Activated naive CD4-positive, alpha-beta T cell treated with anti-CD3 and anti-CD28 coated beads, Interleukin-2, amount 10 ng/mL, durations not matched to agents 7 days and 5 days (primary cell): ENCODE measurements at regions not wholly inside any gene's neighbourhood (a gene's known extent, or its start where the extent isn't known, plus 50 kb on each side); places are given as distances from the start of the nearest gene placed in this dataset.

Experiments
- CTCF ChIA-PET: fragments of 350-600 bp; sonication (Branson Sonifier 250); formaldehyde crosslinking; loops from one replicate; lab custom pipeline; 2021; ENCODE audit warnings: antibody characterized with exemption; lab: Charles Lee
- DNase-seq: peaks from one replicate; pipeline ENCODE4 v3.0.0-alpha.2; 2020
- H3K27ac Mint-ChIP-seq: one replicate; pipeline ENCODE4 v1.8.0; 2021; ENCODE audit warnings: mild to moderate bottlenecking, moderate library complexity, mixed read lengths
- H3K27me3 Mint-ChIP-seq: one replicate; pipeline ENCODE4 v1.8.0; 2021; ENCODE audit warnings: mild to moderate bottlenecking, mixed read lengths
- H3K36me3 Mint-ChIP-seq: one replicate; pipeline ENCODE4 v1.8.0; 2021; ENCODE audit warnings: mixed read lengths
- H3K4me1 Mint-ChIP-seq: one replicate; pipeline ENCODE4 v1.8.0; 2021; ENCODE audit warnings: mixed read lengths
- H3K4me3 Mint-ChIP-seq: one replicate; pipeline ENCODE4 v1.8.0; 2021; ENCODE audit warnings: mild to moderate bottlenecking, moderate library complexity, mixed read lengths
- H3K9me3 Mint-ChIP-seq: one replicate; pipeline ENCODE4 v1.8.0; 2021; ENCODE audit warnings: mixed read lengths

DNA sequence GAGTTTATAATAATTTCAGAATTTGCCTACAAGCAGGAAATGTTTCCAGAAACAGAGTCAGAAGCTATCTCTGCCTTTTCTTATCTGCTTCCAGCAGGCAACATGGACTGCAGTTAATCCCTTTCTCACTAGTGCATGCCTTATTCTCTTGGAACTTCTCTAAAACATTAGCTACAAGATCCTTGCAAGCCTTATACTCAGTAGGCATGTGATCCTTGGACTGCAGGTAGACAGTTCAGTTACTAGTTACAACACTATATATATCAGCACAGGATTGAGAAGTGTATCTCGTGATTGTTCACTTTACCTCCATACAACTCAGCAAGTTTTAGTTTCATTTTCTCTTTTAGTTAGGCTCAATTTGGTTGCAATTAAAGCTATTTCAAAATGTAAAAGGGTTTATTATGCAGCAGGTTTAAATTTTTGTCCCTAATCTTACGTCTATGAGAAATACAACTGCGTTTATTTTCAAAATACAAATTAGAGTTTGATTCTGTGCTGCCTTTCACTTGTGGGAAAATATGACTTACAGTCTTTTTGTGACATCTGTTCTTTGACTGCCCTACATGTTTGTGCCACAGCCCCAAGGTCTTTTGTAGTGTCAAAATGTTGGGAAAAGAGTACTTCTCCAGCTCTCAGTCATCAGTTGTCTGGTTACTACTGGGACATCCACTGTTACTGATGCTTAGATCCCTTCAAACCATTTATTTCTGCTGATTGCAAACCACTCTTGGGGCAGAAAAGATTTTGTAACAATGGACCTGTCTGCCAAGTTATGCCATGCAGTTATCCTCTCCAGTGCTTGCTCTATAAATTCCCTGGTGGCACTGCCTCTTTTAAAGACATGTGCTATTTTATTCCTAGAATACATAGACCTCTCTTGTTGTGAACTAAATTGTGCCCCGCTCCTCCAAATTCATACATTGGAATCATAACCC is 709.0 kb upstream of the FOXG1 start:
- DNase-seq = no peak
- no peaks in the 10 kb centered on the region for H3K36me3 Mint-ChIP-seq
- H3K27me3 Mint-ChIP-seq = no peaks in the 10 kb centered on the region
- CTCF ChIA-PET = no interaction called here
- H3K27ac Mint-ChIP-seq = no peak overlapping the region
- H3K9me3 Mint-ChIP-seq = peaks cover 23% of the 10 kb centered on the region
- peak overlapping the region; percentile 14 for H3K4me3 Mint-ChIP-seq
- no peaks in the 10 kb centered on the region for H3K4me1 Mint-ChIP-seq

DNA sequence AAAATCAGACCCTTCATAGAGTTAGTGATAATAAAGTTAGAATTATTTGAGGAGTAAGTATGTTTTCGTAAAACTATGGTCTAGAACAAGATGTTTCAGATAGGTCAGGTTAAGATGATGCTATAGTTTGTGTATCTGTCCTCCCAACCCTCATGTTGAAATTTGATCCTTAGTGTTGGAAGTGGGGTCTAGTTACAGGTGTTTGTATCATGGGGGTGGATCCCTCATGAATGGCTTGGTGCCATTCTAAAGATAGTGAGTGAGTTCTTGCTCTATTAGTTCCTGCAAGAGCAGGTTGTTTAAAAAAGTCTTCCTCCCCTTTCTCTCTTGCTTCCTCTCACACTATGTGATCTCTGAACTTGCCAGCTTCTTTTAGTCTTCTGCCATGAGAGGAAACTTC is 707.3 kb upstream of the FOXG1 start:
- CTCF ChIA-PET = no interaction called here
- no peak for DNase-seq
- no peak overlapping the region for H3K4me3 Mint-ChIP-seq
- peaks cover 18% of the 10 kb centered on the region for H3K9me3 Mint-ChIP-seq
- H3K27ac Mint-ChIP-seq = no peak overlapping the region
- no peaks in the 10 kb centered on the region for H3K36me3 Mint-ChIP-seq
- H3K4me1 Mint-ChIP-seq = no peaks in the 10 kb centered on the region
- no peaks in the 10 kb centered on the region for H3K27me3 Mint-ChIP-seq

DNA sequence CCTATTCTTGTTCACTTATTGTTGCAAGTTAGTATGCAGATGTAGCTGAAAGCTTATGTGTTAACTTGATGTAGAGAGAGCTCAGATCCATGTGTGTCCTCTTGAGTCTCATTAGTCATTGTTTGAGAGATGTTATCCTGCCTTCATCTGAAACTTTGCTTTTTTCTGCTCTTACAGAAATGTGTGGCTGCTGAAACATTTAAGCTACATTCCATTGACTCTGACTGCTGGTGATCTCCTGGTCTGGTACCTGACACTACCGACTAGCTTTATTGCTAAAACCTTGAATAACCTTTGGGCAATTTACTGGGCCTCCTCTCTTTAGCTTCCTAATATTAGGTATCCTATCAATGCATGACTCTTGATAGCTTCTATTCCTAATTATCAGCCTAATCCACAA is 705.6 kb upstream of the FOXG1 start:
- H3K27ac Mint-ChIP-seq = no peak overlapping the region
- peaks cover 14% of the 10 kb centered on the region for H3K9me3 Mint-ChIP-seq
- H3K27me3 Mint-ChIP-seq = no peaks in the 10 kb centered on the region

DNA sequence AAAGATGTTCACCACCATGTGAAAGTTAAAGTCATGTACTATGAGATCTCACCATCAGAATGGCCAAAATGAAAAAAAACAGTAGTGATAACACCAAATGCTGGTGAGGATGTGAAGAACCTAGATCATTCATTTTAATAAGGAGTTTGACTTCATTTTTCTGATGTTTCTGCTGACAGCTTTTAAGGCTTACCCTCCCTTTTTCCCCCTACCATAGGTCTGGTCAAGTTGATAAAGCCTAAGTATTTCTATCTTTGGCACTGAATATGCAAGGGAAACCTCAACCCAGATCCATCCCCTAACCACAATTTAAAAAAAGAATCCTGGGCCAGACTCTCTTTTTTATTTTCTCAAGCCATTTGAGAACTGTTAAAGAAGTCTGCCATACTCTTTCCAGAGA is 689.6 kb upstream of the FOXG1 start:
- CTCF ChIA-PET = no interaction called here
- no peak for DNase-seq
- no peak overlapping the region for H3K4me3 Mint-ChIP-seq
- no peaks in the 10 kb centered on the region for H3K4me1 Mint-ChIP-seq
- peaks cover 24% of the 10 kb centered on the region for H3K9me3 Mint-ChIP-seq
- no peaks in the 10 kb centered on the region for H3K36me3 Mint-ChIP-seq
- no peaks in the 10 kb centered on the region for H3K27me3 Mint-ChIP-seq
- H3K27ac Mint-ChIP-seq = no peak overlapping the region

More for the DNA sequence above, 705.6 kb upstream of the FOXG1 start:
- CTCF ChIA-PET = no interaction called here
- Mint-ChIP-seq H3K4me3 (no peak overlapping the region), H3K36me3 (no peaks in the 10 kb centered on the region), H3K4me1 (no peaks in the 10 kb centered on the region)
- DNase-seq = no peak

DNA sequence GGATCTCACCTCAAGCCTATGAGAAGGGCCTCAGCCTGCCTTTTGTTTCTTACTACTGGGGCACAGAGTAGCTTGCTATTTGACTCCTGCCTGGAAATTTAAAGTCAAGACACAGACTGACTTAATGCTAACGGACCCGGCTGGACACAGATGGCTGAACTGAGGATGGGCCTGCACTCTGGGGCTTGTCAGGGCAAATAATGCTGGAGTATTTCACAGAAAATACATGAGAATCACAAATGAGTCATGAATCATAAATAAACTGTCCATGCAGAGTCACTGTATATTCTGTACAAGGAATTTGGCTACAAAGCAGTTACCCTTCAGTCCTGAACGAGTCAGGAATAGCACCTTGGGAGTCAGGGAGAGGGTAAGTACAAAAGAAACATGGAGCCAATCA is 683.2 kb upstream of the FOXG1 start:
- H3K27me3 Mint-ChIP-seq = no peaks in the 10 kb centered on the region

DNA sequence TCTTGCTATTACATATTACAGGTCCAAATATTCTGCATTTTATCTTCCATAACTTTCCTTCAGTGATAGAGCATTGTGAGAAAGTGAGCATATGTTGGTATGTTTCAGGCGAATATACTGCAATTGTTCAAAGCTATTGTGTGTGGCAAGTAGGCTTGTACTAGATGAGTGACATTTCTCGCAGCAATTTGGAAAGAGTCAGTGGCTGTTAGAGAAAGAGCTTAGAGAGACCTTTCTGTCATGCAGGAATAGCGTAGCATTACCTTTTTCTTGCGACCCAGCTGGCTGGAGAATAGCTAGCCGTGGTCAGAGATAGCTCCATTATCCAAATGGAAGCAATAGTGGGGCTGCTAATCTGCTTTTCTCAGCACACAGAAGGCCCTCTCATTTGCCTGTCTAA is 678.5 kb upstream of the FOXG1 start:
- H3K36me3 Mint-ChIP-seq = no peaks in the 10 kb centered on the region
- CTCF ChIA-PET = no interaction called here
- no peaks in the 10 kb centered on the region for H3K27me3 Mint-ChIP-seq
- DNase-seq = no peak
- H3K4me3 Mint-ChIP-seq = no peak overlapping the region
- H3K4me1 Mint-ChIP-seq = no peaks in the 10 kb centered on the region
- H3K9me3 Mint-ChIP-seq = peaks cover 29% of the 10 kb centered on the region
- H3K27ac Mint-ChIP-seq = no peak overlapping the region

More for the DNA sequence above, 683.2 kb upstream of the FOXG1 start:
- Mint-ChIP-seq H3K4me3 (no peak overlapping the region), H3K4me1 (no peaks in the 10 kb centered on the region), H3K36me3 (no peaks in the 10 kb centered on the region), H3K9me3 (peaks cover 21% of the 10 kb centered on the region), H3K27ac (no peak overlapping the region)
- no peak for DNase-seq
- CTCF ChIA-PET = no interaction called here

DNA sequence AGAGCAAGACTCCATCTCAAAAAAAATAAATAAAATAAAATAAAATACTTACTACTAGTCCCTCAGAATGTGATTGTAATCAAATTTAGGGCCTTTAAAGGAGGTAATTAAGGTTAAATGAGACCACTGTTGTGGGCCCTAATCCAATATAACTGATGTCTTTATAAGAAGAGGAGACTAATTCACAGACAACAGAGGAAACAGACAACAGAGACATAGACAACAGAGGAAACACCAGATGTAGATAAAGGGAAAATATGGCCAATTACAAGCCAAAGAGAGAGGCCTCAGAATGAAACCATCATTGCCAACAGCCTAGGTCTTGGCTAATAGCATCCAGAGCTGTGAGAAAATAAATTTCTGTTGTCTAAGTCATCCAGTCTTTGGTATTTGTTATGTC is 669.0 kb upstream of the FOXG1 start:
- Mint-ChIP-seq H3K4me1 (no peaks in the 10 kb centered on the region), H3K4me3 (no peak overlapping the region), H3K9me3 (peaks cover 6% of the 10 kb centered on the region), H3K36me3 (no peaks in the 10 kb centered on the region), H3K27ac (no peak overlapping the region), H3K27me3 (no peaks in the 10 kb centered on the region)
- no peak for DNase-seq
- CTCF ChIA-PET = no interaction called here

DNA sequence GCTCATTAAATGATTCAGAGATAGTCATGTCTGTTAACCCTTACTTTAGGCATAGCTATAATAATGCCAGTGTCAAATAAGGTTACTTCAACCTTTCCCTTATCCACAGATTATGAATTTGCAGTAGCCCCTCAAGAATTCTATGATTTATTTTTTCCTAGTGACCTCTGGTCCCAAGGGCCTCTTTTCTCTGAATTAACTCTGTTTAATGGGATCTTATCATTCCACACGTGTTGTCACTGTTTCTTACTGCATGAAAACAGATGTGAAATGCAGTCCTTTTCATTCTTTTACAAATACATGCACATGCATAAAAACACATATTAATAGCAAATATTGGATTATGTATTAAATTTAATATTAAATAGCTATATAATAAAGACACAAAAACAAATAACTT is 667.7 kb upstream of the FOXG1 start:
- H3K36me3 Mint-ChIP-seq = no peaks in the 10 kb centered on the region
- no peak for DNase-seq
- H3K4me1 Mint-ChIP-seq = no peaks in the 10 kb centered on the region
- H3K27ac Mint-ChIP-seq = no peak overlapping the region
- peaks cover 4% of the 10 kb centered on the region for H3K9me3 Mint-ChIP-seq
- no peak overlapping the region for H3K4me3 Mint-ChIP-seq
- CTCF ChIA-PET = no interaction called here
- H3K27me3 Mint-ChIP-seq = no peaks in the 10 kb centered on the region

DNA sequence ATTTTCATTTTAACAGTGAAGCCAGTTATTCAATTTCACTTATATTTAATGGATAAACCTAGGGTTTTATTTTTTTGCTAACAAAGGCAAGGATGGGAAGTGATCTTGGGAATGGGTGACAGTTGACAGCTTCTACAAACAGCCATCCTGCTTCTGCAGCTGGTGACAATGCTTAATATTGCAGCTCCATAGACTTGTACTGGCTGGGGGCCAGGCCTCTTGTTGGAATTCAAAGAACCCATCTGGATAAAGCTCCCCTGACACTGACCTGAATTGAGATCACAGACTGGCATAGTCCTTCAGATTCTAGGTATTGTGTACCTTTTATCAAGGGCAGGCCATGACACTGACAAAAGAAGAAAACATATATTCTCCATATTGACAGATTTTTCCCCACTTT is 664.6 kb upstream of the FOXG1 start:
- Mint-ChIP-seq H3K27ac (no peak overlapping the region), H3K36me3 (no peaks in the 10 kb centered on the region), H3K9me3 (peaks cover 10% of the 10 kb centered on the region), H3K4me1 (no peaks in the 10 kb centered on the region), H3K27me3 (no peaks in the 10 kb centered on the region), H3K4me3 (no peak overlapping the region)
- CTCF ChIA-PET = no interaction called here
- no peak for DNase-seq

DNA sequence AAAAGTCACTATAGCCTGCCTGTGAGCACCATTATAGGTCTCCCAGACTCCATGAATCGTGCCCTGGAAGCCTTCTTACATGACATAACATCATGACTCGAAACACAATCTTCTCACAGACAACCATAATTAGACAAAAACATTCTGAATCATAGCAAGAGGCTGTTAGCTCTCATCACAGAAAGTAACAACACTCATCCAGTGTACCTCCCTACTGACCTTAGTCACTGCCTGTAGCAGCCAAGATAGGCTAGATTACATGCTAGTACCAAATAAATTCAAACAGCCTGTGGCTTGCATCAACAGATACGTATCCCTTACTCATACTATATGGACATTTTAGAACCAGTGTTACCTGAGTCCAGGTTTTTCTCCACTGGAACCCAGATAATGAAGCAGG is 663.8 kb upstream of the FOXG1 start:
- H3K9me3 Mint-ChIP-seq = peaks cover 10% of the 10 kb centered on the region
- H3K36me3 Mint-ChIP-seq = no peaks in the 10 kb centered on the region
- no peaks in the 10 kb centered on the region for H3K4me1 Mint-ChIP-seq
- CTCF ChIA-PET = no interaction called here
- no peaks in the 10 kb centered on the region for H3K27me3 Mint-ChIP-seq
- no peak overlapping the region for H3K4me3 Mint-ChIP-seq
- no peak overlapping the region for H3K27ac Mint-ChIP-seq
- DNase-seq = no peak

DNA sequence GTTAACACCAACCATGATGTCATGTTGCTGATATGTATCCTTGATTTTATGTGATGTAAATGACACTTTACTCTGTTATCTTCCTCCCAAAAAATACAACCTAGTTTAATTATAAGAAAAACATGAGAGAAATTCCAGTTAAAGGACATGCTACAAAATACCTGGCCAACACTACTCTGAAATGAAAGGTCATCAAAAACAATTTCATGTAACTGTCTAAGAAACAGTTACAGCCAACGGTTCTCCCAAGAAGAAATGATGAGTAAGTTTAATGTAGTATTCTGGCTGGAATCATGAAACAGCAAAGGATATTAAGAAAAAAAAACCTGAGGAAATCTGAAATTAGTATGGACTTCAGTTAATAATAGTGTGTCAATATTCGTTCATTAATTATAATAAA is 653.3 kb upstream of the FOXG1 start:
- no peak for DNase-seq
- Mint-ChIP-seq H3K4me3 (no peak overlapping the region), H3K27me3 (no peaks in the 10 kb centered on the region), H3K36me3 (no peaks in the 10 kb centered on the region), H3K27ac (no peak overlapping the region), H3K4me1 (no peaks in the 10 kb centered on the region), H3K9me3 (peaks cover 13% of the 10 kb centered on the region)
- CTCF ChIA-PET = no interaction called here

DNA sequence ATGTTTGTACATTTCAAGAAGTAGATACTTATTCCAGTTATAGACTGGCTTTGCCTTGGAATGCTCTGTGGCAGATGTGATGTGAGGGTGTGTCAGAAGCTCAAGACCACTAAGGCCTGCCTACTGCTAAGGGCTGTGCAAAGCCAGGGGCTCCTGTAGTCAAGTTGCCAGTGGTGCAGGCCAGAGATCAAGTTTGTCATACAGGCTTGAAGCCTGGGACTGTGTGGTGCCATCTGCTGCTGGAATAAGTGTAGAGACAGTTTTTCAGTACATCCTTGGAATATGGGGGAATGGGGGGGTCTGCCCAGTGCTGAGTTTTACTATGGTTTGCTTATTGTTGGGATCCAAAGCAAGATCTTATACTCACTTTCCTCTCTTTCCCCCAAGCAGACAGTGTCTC is 649.9 kb upstream of the FOXG1 start:
- DNase-seq = no peak
- H3K27ac Mint-ChIP-seq = no peak overlapping the region
- no peaks in the 10 kb centered on the region for H3K4me1 Mint-ChIP-seq
- no peaks in the 10 kb centered on the region for H3K27me3 Mint-ChIP-seq
- peaks cover 19% of the 10 kb centered on the region for H3K9me3 Mint-ChIP-seq
- no peaks in the 10 kb centered on the region for H3K36me3 Mint-ChIP-seq
- H3K4me3 Mint-ChIP-seq = no peak overlapping the region
- CTCF ChIA-PET = no interaction called here

DNA sequence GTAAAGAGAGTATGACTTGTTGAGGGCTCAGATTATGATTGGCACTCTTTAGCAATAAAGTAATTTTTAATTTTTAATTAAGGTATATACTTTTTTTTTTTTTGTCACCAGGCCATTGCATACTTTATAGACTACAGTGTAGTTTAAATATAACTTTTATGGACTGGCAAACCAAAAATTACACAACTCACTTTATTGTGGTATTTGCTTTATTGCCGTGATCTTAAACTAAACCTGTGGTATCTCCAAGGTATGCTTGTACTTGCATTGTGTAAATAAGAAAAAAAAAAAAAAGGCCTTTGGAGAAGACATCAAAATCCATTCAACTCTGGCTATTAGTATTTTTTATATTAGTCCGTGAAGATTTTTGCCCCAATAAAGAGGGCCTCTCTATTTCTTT is 646.7 kb upstream of the FOXG1 start:
- H3K27me3 Mint-ChIP-seq = no peaks in the 10 kb centered on the region
- CTCF ChIA-PET = no interaction called here

DNA sequence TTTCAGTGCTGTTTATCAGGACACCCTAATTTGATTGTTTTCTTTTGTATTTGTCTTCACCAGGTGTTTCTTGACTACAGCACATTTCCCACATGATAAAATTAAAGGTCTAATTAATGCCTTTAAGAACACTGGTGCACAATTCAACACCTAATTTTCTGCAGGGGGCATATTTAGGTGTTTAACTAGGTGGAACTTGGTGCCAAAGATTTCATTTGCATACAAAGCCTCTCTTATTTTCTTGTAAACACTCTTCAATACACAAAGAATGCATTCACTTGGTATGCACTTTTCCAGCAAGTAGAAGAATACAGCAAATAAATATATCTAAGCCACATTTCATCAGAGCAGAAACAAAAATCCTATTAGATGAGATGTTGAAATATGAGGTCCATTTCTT is 646.2 kb upstream of the FOXG1 start:
- peaks cover 21% of the 10 kb centered on the region for H3K9me3 Mint-ChIP-seq
- H3K27me3 Mint-ChIP-seq = no peaks in the 10 kb centered on the region
- H3K4me3 Mint-ChIP-seq = no peak overlapping the region
- CTCF ChIA-PET = no interaction called here
- DNase-seq = no peak
- H3K36me3 Mint-ChIP-seq = no peaks in the 10 kb centered on the region
- H3K27ac Mint-ChIP-seq = no peak overlapping the region
- H3K4me1 Mint-ChIP-seq = no peaks in the 10 kb centered on the region

More for the DNA sequence above, 646.7 kb upstream of the FOXG1 start:
- no peak for DNase-seq
- Mint-ChIP-seq H3K4me1 (no peaks in the 10 kb centered on the region), H3K36me3 (no peaks in the 10 kb centered on the region), H3K27ac (no peak overlapping the region), H3K4me3 (no peak overlapping the region), H3K9me3 (peaks cover 23% of the 10 kb centered on the region)

DNA sequence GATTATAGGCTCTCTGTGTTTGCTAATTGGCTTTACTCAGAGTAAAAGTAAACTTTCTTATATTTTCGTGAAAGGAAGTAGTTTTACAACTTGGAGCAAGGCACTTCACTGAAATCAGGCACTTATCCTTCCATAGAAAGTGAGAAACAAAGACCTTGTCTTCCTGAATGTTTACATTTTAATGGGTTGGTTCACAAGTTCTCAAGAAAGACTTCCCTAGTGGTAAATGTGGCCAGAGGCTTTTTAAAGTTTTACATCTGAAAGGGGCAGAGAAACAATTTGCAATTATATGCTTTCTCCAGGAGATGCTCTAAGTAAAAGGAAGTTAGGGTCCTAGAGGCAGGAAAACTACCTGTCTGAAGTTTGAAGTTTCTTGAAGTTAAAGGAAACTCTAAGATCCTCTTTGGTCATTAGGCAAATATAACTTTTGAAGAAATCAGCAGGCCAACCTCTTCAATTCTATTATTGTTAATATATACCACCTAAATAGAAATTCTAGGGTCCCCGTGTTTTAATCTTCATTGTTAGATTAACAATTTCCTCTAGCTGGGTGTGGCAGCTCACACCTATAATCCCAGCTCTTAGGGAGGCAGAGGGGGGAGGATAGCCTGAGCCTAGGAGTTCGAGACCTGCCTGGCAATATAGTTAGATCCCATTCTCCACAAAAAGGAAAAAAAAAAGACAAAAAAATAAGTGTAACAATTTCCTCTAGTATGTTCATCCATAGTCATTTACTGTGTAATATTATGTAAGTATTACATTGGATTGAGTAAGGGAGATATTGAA is 644.9 kb upstream of the FOXG1 start:
- Mint-ChIP-seq H3K27ac (no peak overlapping the region), H3K36me3 (no peaks in the 10 kb centered on the region), H3K4me3 (no peak overlapping the region), H3K4me1 (no peaks in the 10 kb centered on the region), H3K27me3 (no peaks in the 10 kb centered on the region), H3K9me3 (peaks cover 16% of the 10 kb centered on the region)
- no peak for DNase-seq
- CTCF ChIA-PET = no interaction called here
